WTC11 (cell line): ENCODE measurements at regions not wholly inside any gene's neighbourhood (a gene's known extent, or its start where the extent isn't known, plus 50 kb on each side); places are given as distances from the start of the nearest gene placed in this dataset.
A peak's percentile ranks its signal among the peaks of the same experiment; 100 is the strongest.

ENCODE experiments used
- ATAC-seq: fragments of 200-7000 bp; cut with Tn5 transposase; 2 replicates; pipeline ENCODE4 v1.10.0; 2021; ENCODE audit warnings: mild to moderate bottlenecking, moderate library complexity
- CTCF ChIA-PET: fragments of 300-600 bp; sonication (Branson Sonifier 250); formaldehyde crosslinking; loops from one replicate; lab custom pipeline; 2021; ENCODE audit warnings: antibody characterized with exemption; lab: Charles Lee
- POLR2A ChIA-PET: fragments of 350-600 bp; sonication (Branson Sonifier 250); formaldehyde crosslinking; loops from one replicate; lab custom pipeline; 2021; ENCODE audit warnings: antibody characterized with exemption; lab: Charles Lee
- DNase-seq: peaks from one replicate; pipeline ENCODE4 v3.0.0; 2021; ENCODE audit warnings: low spot score
- H3K27ac Mint-ChIP-seq: 2 replicates; pipeline ENCODE4 v1.8.0; 2021; ENCODE audit warnings: mixed read lengths
- H3K27me3 Mint-ChIP-seq: 2 replicates; pipeline ENCODE4 v1.8.0; 2021; ENCODE audit warnings: low read depth, mild to moderate bottlenecking, moderate library complexity, mixed read lengths
- H3K36me3 Mint-ChIP-seq: 2 replicates; pipeline ENCODE4 v1.8.0; 2021; ENCODE audit warnings: mixed read lengths
- H3K4me1 Mint-ChIP-seq: 2 replicates; pipeline ENCODE4 v1.8.0; 2022; ENCODE audit warnings: mixed read lengths
- H3K4me3 Mint-ChIP-seq: 2 replicates; pipeline ENCODE4 v1.8.0; 2021; ENCODE audit warnings: mild to moderate bottlenecking, moderate library complexity, mixed read lengths
- H3K9me3 Mint-ChIP-seq: 2 replicates; pipeline ENCODE4 v1.8.0; 2021; ENCODE audit warnings: mixed read lengths
- JAZF1 ChIP-seq: fragments of 250-450 bp; sonication (Bioruptor Pico); IDR thresholded peaks from 2 replicates; pipeline ENCODE4 v1.9.0; 2021; ENCODE audit warnings: moderate library complexity, mild to moderate bottlenecking, inconsistent platforms
- NR1H2 ChIP-seq: sonication (generic); formaldehyde crosslinking; IDR thresholded peaks from 2 replicates; pipeline ENCODE4 v1.9.0; 2021; ENCODE audit warnings: mild to moderate bottlenecking, moderate library complexity, missing genetic modification reagents
- NR3C1 ChIP-seq: sonication (generic); formaldehyde crosslinking; conservative IDR thresholded peaks from 2 replicates; pipeline ENCODE4 v1.8.1; 2023; ENCODE audit warnings: low read depth, mild to moderate bottlenecking, missing genetic modification reagents
- SP1 ChIP-seq: sonication (generic); formaldehyde crosslinking; conservative IDR thresholded peaks from 2 replicates; pipeline ENCODE4 v1.8.1; 2022; ENCODE audit warnings: missing genetic modification reagents
- STAT6 ChIP-seq: sonication (generic); formaldehyde crosslinking; conservative IDR thresholded peaks from 2 replicates; pipeline ENCODE4 v1.8.1; 2023; ENCODE audit warnings: mild to moderate bottlenecking, low read depth, missing genetic modification reagents, moderate library complexity
- TP53 ChIP-seq: sonication (generic); formaldehyde crosslinking; IDR thresholded peaks from 2 replicates; pipeline ENCODE4 v1.8.1; 2023; ENCODE audit warnings: mild to moderate bottlenecking, missing genetic modification reagents
- ZNF121 ChIP-seq: sonication (generic); formaldehyde crosslinking; IDR thresholded peaks from 2 replicates; pipeline ENCODE4 v1.8.0; 2023; ENCODE audit warnings: missing genetic modification reagents
- ZNF138 ChIP-seq: sonication (generic); formaldehyde crosslinking; conservative IDR thresholded peaks from 2 replicates; pipeline ENCODE4 v1.8.1; 2022; ENCODE audit warnings: mild to moderate bottlenecking, moderate library complexity, missing genetic modification reagents
- ZNF263 ChIP-seq: sonication (generic); formaldehyde crosslinking; IDR thresholded peaks from 2 replicates; pipeline ENCODE4 v1.8.1; 2022; ENCODE audit warnings: low read depth, mild to moderate bottlenecking, moderate library complexity, missing genetic modification reagents
- ZNF317 ChIP-seq: sonication (generic); formaldehyde crosslinking; IDR thresholded peaks from 2 replicates; pipeline ENCODE4 v1.8.1; 2023; ENCODE audit warnings: low read depth, mild to moderate bottlenecking, moderate library complexity, missing genetic modification reagents, borderline replicate concordance
- ZSCAN18 ChIP-seq: fragments of 250-450 bp; sonication (Bioruptor Pico); IDR thresholded peaks from 2 replicates; pipeline ENCODE4 v2.1.2; 2022; ENCODE audit warnings: mild to moderate bottlenecking, moderate library complexity
- TF ChIP-seq, protein P1 (sequence below): fragments of 250-450 bp; sonication (Bioruptor Pico); conservative IDR thresholded peaks from 2 replicates; pipeline ENCODE4 v1.9.0; 2021; ENCODE audit warnings: mild to moderate bottlenecking
- TF ChIP-seq, protein P2 (sequence below): sonication (generic); formaldehyde crosslinking; IDR thresholded peaks from 2 replicates; pipeline ENCODE4 v1.8.0; 2023; ENCODE audit warnings: missing genetic modification reagents, mild to moderate bottlenecking, borderline replicate concordance

- no peak overlapping the region for H3K27ac Mint-ChIP-seq
- no peaks in the 10 kb centered on the region for H3K4me1 Mint-ChIP-seq
- TF ChIP-seq JAZF1, result no peak
- TF ChIP-seq, all 79 proteins: peak for 0
- DNase-seq (no peak), ATAC-seq (no peak)
- Mint-ChIP-seq H3K4me3 (no peak overlapping the region), H3K36me3 (no peaks in the 10 kb centered on the region), H3K27me3 (no peaks in the 10 kb centered on the region; the same call in 1 of the 2 replicates), H3K9me3 (peaks cover 8% of the 10 kb centered on the region)
- ChIA-PET CTCF (interaction anchor here (1.0 kb wide), 1 partner anchor 10 kb away, joined by 3 read pairs; no protein-coding TSS in a partner anchor), POLR2A (no interaction called here)
These were observed 108.3 kb upstream of the MEOX2 start for GRCh38 chr7:15794801-15795200.

- Mint-ChIP-seq H3K9me3 (no peaks in the 10 kb centered on the region), H3K4me1 (peaks cover 37% of the 10 kb centered on the region), H3K27ac (no peak overlapping the region), H3K4me3 (no peak overlapping the region), H3K36me3 (no peaks in the 10 kb centered on the region), H3K27me3 (no peaks in the 10 kb centered on the region)
- ChIA-PET CTCF (interaction anchor here (1.0 to 1.1 kb wide), 3 partner anchors 11 to 282 kb away, joined by 3 to 4 read pairs (median 3); no protein-coding TSS in a partner anchor), POLR2A (interaction anchor here (0.7 kb wide), 1 partner anchor 300 kb away, joined by 3 read pairs; no protein-coding TSS in a partner anchor)
- ATAC-seq (peak; percentile 59), DNase-seq (no peak)
- TF ChIP-seq ZNF138 (CRISPR knock-in tag) (no peak), STAT6 (CRISPR knock-in tag) (no peak), ZNF121 (no peak), NR3C1 (no peak), NR1H2 (CRISPR knock-in tag) (no peak), ZNF263 (no peak), SP1 (no peak), ZNF317 (no peak), TP53 (CRISPR knock-in tag) (no peak), ZSCAN18 (CRISPR knock-in tag) (no peak)
- TF ChIP-seq, protein P1, sequence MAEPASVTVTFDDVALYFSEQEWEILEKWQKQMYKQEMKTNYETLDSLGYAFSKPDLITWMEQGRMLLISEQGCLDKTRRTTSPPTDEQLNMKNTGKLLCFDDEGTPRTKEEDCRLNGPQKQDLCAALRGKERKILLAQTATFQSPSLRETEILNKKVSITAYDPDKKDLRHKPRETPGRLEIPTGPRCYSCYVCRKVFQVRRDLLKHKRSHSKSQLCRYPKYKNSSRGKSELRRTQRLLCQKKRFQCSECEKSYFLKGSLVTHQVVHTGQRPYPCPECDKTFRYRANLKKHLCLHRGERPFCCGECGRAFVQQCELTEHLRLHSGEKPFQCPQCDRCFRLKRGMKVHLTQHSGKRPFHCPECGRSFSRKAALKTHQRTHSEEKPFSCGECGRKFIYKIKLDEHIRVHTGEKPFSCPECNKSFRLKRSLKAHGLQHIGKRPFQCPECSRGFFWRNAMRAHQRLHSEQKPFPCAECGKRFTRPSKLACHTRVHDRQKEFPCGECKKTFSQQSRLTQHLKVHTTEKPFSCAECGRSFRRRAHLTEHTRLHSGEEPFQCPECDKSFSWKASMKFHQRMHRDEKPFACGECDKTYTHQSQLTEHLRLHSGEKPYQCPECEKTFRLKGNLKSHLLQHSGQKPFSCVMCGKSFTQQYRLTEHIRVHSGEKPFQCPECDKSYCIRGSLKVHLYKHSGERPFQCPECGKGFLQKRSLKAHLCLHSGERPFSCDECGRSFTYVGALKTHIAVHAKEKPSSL (CRISPR knock-in tag), result no peak
- TF ChIP-seq, protein P2, sequence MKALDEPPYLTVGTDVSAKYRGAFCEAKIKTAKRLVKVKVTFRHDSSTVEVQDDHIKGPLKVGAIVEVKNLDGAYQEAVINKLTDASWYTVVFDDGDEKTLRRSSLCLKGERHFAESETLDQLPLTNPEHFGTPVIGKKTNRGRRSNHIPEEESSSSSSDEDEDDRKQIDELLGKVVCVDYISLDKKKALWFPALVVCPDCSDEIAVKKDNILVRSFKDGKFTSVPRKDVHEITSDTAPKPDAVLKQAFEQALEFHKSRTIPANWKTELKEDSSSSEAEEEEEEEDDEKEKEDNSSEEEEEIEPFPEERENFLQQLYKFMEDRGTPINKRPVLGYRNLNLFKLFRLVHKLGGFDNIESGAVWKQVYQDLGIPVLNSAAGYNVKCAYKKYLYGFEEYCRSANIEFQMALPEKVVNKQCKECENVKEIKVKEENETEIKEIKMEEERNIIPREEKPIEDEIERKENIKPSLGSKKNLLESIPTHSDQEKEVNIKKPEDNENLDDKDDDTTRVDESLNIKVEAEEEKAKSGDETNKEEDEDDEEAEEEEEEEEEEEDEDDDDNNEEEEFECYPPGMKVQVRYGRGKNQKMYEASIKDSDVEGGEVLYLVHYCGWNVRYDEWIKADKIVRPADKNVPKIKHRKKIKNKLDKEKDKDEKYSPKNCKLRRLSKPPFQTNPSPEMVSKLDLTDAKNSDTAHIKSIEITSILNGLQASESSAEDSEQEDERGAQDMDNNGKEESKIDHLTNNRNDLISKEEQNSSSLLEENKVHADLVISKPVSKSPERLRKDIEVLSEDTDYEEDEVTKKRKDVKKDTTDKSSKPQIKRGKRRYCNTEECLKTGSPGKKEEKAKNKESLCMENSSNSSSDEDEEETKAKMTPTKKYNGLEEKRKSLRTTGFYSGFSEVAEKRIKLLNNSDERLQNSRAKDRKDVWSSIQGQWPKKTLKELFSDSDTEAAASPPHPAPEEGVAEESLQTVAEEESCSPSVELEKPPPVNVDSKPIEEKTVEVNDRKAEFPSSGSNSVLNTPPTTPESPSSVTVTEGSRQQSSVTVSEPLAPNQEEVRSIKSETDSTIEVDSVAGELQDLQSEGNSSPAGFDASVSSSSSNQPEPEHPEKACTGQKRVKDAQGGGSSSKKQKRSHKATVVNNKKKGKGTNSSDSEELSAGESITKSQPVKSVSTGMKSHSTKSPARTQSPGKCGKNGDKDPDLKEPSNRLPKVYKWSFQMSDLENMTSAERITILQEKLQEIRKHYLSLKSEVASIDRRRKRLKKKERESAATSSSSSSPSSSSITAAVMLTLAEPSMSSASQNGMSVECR (CRISPR knock-in tag), result no peak
- TF ChIP-seq, all 79 proteins: peak for 0
These were observed 98.2 kb upstream of the MEOX2 start for GRCh38 chr7:15784694-15785030.
